GM23248 (cell line): ENCODE measurements at regions not wholly inside any gene's neighbourhood (a gene's known extent, or its start where the extent isn't known, plus 50 kb on each side); places are given as distances from the start of the nearest gene placed in this dataset.

Source experiments
- EZH2 ChIP-seq: fragments of 200-600 bp; sonication (generic); IDR thresholded peaks from 2 replicates; pipeline ENCODE4 v1.6.1; 2018; ENCODE audit warnings: antibody characterized with exemption, mild to moderate bottlenecking; ENCODE audit not compliant: insufficient read depth, poor library complexity, severe bottlenecking
- EZH2phosphoT487 ChIP-seq: fragments of 200-600 bp; sonication (generic); IDR thresholded peaks from 2 replicates; pipeline ENCODE4 v1.6.1; 2018; ENCODE audit warnings: antibody characterized with exemption, moderate library complexity, mild to moderate bottlenecking, low read depth; ENCODE audit not compliant: insufficient read depth

GRCh38 chr1:83769594-83770318 is 229.2 kb downstream of the TTLL7 start:
- TF ChIP-seq EZH2phosphoT487 (no peak), EZH2 (no peak)
